DOHH2 (cell line): ENCODE measurements at regions not wholly inside any gene's neighbourhood (a gene's known extent, or its start where the extent isn't known, plus 50 kb on each side); places are given as distances from the start of the nearest gene placed in this dataset.

Experiments used
- EZH2phosphoT487 ChIP-seq: fragments of 200-600 bp; sonication (generic); IDR thresholded peaks from 2 replicates; pipeline ENCODE4 v1.6.1; 2017; ENCODE audit warnings: borderline replicate concordance, mild to moderate bottlenecking, antibody characterized with exemption, low read length, moderate library complexity, mixed read lengths
- TF ChIP-seq, protein P1 (sequence below): fragments of 200-600 bp; sonication (generic); IDR thresholded peaks from one replicate; pipeline ENCODE4 v1.5.1; 2014; ENCODE audit warnings: antibody characterized with exemption, mild to moderate bottlenecking, low read depth, low read length; ENCODE audit not compliant: poor library complexity, severe bottlenecking

DNA sequence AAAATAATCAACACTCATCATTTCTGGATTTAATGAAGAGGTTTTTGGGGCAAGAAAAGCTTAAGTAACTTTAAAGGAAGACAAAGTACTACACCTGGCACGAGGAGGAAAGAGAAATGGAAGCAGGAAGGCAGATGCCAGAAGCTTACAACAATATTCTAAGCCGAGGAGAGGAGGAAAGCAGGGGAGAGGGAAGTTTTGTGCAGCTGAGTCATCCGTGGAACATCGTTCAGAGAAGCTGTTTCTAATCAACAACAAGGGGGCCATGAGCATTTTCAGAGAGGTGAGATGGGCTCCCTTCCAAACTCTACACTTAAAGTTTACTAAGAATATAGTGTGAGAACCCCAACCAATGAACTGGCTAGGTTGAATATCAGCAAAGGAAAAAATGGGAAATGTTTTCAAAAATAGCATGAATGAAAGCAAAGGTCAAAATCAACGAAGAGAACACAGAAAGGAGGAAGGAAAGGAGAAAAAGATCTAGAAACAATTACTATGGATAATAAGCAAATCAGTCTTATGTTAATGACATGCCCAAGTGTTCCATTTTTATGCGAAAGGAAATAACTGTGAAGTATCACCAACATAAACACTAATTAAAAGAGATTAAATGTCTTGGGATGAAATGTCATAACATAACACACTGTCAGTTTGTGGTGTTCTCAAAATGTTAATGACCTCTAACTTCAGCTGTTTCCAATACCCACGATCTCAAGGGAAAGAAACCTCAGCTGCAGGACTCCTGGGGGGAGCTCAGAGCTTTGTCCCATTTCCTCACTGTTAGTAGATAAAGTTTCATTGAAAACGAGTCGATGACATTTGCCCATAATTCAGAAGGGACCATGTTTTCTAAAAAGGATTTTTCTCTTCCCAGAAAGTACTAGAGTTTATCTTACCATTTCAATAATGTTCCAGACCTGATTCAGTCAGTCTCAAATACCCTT lies 203.4 kb upstream of the STXBP5 start:
- TF ChIP-seq, protein P1, sequence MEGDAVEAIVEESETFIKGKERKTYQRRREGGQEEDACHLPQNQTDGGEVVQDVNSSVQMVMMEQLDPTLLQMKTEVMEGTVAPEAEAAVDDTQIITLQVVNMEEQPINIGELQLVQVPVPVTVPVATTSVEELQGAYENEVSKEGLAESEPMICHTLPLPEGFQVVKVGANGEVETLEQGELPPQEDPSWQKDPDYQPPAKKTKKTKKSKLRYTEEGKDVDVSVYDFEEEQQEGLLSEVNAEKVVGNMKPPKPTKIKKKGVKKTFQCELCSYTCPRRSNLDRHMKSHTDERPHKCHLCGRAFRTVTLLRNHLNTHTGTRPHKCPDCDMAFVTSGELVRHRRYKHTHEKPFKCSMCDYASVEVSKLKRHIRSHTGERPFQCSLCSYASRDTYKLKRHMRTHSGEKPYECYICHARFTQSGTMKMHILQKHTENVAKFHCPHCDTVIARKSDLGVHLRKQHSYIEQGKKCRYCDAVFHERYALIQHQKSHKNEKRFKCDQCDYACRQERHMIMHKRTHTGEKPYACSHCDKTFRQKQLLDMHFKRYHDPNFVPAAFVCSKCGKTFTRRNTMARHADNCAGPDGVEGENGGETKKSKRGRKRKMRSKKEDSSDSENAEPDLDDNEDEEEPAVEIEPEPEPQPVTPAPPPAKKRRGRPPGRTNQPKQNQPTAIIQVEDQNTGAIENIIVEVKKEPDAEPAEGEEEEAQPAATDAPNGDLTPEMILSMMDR = no peak
- no peak for TF ChIP-seq EZH2phosphoT487
